ENCODE measurements at regions not wholly inside any gene's neighbourhood (a gene's known extent, or its start where the extent isn't known, plus 50 kb on each side); places are given as distances from the start of the nearest gene placed in this dataset.

DNA sequence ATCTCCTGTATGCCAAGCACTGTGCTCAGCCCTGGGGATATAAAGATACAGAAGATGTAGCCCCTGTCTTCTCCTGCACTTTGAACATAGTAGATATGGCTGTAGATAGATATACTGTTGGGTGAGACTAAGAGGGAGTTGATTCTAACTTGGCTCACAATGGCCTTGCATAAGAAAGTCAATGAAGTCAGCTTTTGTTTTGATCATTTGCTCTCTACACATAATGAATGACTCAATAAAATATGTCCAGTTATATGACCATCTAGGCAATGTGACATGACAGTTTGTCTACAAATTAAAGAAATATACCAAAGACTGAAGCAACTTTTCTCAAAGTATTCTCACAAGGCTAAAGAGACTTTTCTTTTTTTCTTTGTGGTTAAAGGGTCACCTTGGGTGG lies 147.6 kb upstream of the DIPK2B start:
- no peaks in the 10 kb centered on the region for H3K36me3 ChIP-seq
- H3K27me3 ChIP-seq = no peaks in the 10 kb centered on the region
- no peaks in the 10 kb centered on the region for H3K9me3 ChIP-seq
- H3K27ac ChIP-seq = peak overlapping the region in 2 of 4 donors; percentile 30 to 37
- no peak for ATAC-seq
- peaks cover 0 to 7% (median 4%) of the 10 kb centered on the region in 3 donors for H3K4me1 ChIP-seq
- no peak for TF ChIP-seq POLR2A (IDR thresholded peaks at IDR 0.05)
- no peak for TF ChIP-seq POLR2AphosphoS5 (IDR thresholded peaks at IDR 0.05)
- TF ChIP-seq, protein P1, sequence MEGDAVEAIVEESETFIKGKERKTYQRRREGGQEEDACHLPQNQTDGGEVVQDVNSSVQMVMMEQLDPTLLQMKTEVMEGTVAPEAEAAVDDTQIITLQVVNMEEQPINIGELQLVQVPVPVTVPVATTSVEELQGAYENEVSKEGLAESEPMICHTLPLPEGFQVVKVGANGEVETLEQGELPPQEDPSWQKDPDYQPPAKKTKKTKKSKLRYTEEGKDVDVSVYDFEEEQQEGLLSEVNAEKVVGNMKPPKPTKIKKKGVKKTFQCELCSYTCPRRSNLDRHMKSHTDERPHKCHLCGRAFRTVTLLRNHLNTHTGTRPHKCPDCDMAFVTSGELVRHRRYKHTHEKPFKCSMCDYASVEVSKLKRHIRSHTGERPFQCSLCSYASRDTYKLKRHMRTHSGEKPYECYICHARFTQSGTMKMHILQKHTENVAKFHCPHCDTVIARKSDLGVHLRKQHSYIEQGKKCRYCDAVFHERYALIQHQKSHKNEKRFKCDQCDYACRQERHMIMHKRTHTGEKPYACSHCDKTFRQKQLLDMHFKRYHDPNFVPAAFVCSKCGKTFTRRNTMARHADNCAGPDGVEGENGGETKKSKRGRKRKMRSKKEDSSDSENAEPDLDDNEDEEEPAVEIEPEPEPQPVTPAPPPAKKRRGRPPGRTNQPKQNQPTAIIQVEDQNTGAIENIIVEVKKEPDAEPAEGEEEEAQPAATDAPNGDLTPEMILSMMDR (IDR thresholded peaks at IDR 0.05) = no peak
- TF ChIP-seq EP300 (IDR thresholded peaks at IDR 0.05) = no peak
- no peak overlapping the region for H3K4me3 ChIP-seq

DNA sequence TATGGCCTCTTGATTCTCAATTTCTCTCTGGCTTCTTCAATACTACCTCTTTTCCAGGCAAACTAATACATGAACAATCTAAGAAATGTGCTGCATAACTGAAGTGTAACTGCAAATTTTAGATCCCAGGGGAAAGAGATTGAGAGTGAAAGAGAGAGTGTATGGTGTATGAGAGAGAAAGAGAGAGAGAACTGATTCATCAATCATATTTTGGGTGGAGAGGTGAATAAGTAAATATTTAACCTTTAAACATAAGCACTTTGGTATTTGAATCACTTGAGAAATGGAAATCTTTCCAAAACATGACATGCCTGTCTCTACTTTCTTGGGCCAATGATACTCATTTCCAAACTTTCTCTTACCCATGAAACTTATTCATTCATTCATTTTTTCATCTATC lies 147.2 kb upstream of the DIPK2B start:
- peaks cover 0 to 7% (median 4%) of the 10 kb centered on the region in 3 donors for H3K4me1 ChIP-seq
- no peak for ATAC-seq
- H3K4me3 ChIP-seq = no peak overlapping the region
- no peaks in the 10 kb centered on the region for H3K36me3 ChIP-seq
- peak overlapping the region in 3 of 4 donors; percentile 14 to 37 (median 30) for H3K27ac ChIP-seq
- TF ChIP-seq EP300 (IDR thresholded peaks at IDR 0.05) = no peak
- no peak for TF ChIP-seq POLR2AphosphoS5 (IDR thresholded peaks at IDR 0.05)
- TF ChIP-seq POLR2A (IDR thresholded peaks at IDR 0.05) = no peak
- TF ChIP-seq, protein P1 (IDR thresholded peaks at IDR 0.05) = no peak
- H3K27me3 ChIP-seq = no peaks in the 10 kb centered on the region
- H3K9me3 ChIP-seq = no peaks in the 10 kb centered on the region

DNA sequence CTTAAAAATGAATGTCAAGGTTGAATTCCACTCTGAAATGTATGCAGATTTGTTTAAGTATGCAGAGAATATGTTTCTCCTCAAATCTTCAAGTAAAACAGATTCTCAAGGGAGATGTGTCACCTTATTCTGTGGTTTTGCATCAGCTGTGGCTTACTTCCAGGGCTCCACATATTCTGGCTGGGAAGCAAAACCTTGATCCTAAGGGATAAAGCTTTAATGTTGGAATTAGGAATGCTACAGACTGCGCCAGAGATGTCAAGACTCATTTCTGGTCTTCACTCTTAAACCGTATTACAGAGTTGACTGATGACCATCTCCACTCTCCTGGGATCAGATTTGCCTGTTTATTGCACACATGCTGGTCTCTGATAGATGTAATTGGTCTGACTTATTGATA lies 143.9 kb upstream of the DIPK2B start:
- Histone ChIP-seq H3K4me1 (peaks cover 0 to 7% (median 0%) of the 10 kb centered on the region in 3 donors), H3K36me3 (no peaks in the 10 kb centered on the region), H3K27me3 (no peaks in the 10 kb centered on the region), H3K4me3 (no peak overlapping the region), H3K9me3 (no peaks in the 10 kb centered on the region), H3K27ac (no peak overlapping the region)
- ATAC-seq = no peak
- TF ChIP-seq, protein P1 (IDR thresholded peaks at IDR 0.05) = no peak
- no peak for TF ChIP-seq POLR2AphosphoS5 (IDR thresholded peaks at IDR 0.05)
- TF ChIP-seq EP300 (IDR thresholded peaks at IDR 0.05) = no peak
- TF ChIP-seq POLR2A (IDR thresholded peaks at IDR 0.05) = no peak
- 61% methylated on average over 2 of the region's 2 CpGs; no CpG with 5 or more reads in 1 of the 2 donors for WGBS, 2 donors (ENCODE audit: low coverage in 1 of 2)

DNA sequence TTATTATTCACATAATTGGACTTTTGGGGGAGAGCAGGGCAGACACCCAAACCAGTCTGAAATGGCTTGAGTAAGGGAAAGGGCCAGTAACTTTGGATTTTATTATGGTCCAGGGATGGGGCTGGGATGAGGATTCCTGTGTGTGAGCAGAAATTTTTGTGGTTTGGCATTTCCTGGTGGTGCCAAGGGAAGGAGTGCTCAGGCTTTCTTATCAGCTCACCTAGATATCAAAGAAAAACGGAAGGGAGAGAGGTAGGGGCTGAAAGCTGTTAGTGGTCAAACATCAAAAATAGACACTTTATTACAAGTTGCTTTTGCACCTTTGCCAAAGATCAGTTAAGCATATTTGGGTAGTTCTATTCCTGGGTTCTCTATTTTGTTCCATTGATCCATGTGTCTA lies 128.5 kb upstream of the DIPK2B start:
- no peaks in the 10 kb centered on the region for H3K4me1 ChIP-seq
- no peak for ATAC-seq
- TF ChIP-seq POLR2AphosphoS5 (IDR thresholded peaks at IDR 0.05) (no peak), POLR2A (IDR thresholded peaks at IDR 0.05) (no peak), EP300 (IDR thresholded peaks at IDR 0.05) (no peak)
- TF ChIP-seq, protein P1 (IDR thresholded peaks at IDR 0.05) = no peak
- H3K4me3 ChIP-seq = no peak overlapping the region
- no peaks in the 10 kb centered on the region for H3K36me3 ChIP-seq
- H3K27me3 ChIP-seq = no peaks in the 10 kb centered on the region
- H3K27ac ChIP-seq = no peak overlapping the region
- WGBS, 2 donors (ENCODE audit: low coverage in 1 of 2) = 82 to 88% methylated on average over 1 of the region's 1 CpG
- no peaks in the 10 kb centered on the region for H3K9me3 ChIP-seq

DNA sequence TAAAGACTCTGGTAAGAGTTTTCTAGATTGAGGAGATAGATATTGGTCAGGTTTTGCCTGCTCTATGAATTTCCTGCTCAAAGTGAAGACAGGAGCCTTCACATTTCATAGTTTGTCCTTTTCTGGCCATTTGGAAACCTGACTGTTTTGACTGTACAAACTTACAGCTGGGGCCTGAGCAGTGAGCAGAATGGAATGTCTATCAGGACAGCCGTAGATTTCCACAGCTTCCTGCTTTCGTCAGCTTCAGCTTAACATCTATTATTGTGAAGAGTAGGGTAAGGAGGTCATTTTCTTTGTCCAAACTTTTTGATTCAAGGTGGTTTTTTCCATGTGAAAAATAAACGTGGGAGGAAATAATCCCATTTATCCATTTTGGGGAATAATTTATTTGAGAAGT lies 124.3 kb upstream of the DIPK2B start:
- no peak overlapping the region for H3K4me3 ChIP-seq
- WGBS, 2 donors (ENCODE audit: low coverage in 1 of 2) = 40 to 50% methylated on average over 2 to 3 of the region's 3 CpGs
- no peak overlapping the region for H3K27ac ChIP-seq
- TF ChIP-seq, protein P1 (IDR thresholded peaks at IDR 0.05) = no peak
- TF ChIP-seq POLR2AphosphoS5 (IDR thresholded peaks at IDR 0.05) (no peak), POLR2A (IDR thresholded peaks at IDR 0.05) (no peak), EP300 (IDR thresholded peaks at IDR 0.05) (no peak)
- no peaks in the 10 kb centered on the region for H3K36me3 ChIP-seq
- no peaks in the 10 kb centered on the region for H3K9me3 ChIP-seq
- H3K4me1 ChIP-seq = peaks cover 0 to 8% (median 0%) of the 10 kb centered on the region in 3 donors
- ATAC-seq = no peak
- no peaks in the 10 kb centered on the region for H3K27me3 ChIP-seq
